Hematopoietic multipotent progenitor cell (in vitro differentiated cells): ENCODE measurements at regions not wholly inside any gene's neighbourhood (a gene's known extent, or its start where the extent isn't known, plus 50 kb on each side); places are given as distances from the start of the nearest gene placed in this dataset.

Source experiments
- DNase-seq, 3 donors: peaks; one replicate each; pipeline ENCODE4 v3.0.0-alpha.2; 2011 to 2015; ENCODE audit warnings: low read depth in 2 of 3, low spot score in 2 of 3

GRCh38 chr1:47551971-47552528 is 114.2 kb downstream of the FOXD2 start:
- no peak for DNase-seq

- no peak for DNase-seq
These were observed 116.2 kb downstream of the FOXD2 start for GRCh38 chr1:47554082-47554481.

DNA sequence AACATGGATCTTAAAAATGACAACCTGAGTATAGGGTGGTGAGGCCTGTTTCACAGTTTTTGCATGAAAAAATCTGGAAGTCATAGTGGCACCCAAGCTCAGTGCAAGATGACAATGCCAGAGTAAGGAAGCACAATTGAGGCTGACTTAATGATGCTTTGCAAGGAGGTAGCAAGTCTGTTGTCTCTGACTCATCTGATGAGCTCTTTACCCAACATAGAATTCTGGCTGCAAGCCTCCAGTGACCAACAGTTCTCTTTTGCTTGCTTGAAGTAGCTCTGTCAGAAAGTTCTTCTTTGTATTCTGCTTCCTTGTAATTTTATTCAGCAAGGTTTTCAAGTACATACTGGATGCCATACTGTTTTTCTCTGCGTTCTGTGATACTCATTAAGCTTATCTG is 117.1 kb downstream of the FOXD2 start:
- no peak for DNase-seq

DNA sequence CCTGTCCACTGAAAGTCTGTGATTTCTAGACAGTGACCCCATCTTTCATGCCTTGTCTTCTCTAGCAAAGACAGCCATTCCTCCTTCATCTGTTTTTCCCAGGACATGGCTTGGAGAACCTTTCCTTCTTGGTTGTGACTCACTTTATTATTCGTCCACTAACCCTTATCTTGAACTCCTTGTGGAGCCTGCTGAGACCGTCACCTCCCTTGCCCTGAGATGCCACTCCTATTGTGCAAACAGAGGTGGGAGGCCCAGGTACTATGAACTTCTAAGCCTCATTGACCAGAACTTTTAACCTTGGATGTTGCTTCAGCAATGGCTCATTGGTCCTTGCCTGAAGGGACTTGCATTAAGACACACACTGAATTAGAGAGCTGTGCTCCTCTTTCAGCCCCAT is 117.5 kb downstream of the FOXD2 start:
- no peak for DNase-seq

DNA sequence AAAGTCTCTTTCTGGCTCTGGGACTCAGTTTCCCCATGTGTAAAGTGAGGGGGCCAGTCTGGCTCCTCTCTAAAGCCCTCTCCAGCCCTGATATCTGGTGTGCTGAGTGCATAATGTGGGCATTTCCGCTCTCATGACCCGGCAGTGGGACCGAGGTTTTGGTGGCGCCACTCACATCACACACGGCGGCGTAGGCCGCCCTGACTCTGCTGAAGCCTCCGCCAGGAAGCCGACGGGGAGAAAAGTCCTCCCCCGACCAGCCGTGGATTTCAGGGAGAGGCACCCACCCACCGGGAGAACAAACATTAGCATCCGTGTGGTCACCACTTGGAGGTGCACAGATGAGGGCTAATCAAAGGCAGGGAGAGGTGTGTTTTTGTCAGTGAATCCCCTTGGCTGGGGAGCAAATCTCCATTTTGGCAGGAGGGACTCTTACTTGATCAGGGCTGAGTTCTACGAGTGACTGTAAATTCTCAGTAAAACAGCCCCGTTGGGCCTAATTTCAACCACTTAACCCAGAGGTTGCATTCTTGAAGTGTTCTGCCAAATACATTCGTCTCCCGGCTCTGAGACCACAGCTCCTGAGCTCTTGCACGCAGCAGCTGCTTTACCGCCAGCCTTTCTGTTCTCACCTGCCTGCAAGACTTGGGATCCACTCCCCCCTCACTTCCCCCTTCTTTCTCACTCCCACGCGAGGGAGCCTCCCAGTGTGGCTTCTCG is 118.2 kb downstream of the FOXD2 start:
- DNase-seq: no peak

DNA sequence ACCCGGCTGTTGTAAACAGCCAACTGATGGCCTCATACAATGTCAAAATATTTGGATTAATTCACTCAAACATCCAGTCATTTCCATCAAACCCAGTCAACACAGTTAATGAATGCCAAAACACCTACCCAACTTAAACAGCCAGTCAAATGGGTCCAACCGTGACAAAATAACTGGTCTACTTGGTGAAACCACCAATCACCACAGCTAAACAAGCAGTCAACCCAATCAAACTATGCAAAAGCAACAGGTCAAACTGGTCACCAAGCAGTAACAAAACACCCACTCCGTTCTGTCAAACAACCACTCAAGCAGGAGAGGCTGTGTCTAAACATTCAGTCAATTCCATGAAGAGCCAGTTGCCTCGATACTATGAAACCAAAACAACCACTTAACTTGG is 119.2 kb downstream of the FOXD2 start:
- no peak for DNase-seq

DNA sequence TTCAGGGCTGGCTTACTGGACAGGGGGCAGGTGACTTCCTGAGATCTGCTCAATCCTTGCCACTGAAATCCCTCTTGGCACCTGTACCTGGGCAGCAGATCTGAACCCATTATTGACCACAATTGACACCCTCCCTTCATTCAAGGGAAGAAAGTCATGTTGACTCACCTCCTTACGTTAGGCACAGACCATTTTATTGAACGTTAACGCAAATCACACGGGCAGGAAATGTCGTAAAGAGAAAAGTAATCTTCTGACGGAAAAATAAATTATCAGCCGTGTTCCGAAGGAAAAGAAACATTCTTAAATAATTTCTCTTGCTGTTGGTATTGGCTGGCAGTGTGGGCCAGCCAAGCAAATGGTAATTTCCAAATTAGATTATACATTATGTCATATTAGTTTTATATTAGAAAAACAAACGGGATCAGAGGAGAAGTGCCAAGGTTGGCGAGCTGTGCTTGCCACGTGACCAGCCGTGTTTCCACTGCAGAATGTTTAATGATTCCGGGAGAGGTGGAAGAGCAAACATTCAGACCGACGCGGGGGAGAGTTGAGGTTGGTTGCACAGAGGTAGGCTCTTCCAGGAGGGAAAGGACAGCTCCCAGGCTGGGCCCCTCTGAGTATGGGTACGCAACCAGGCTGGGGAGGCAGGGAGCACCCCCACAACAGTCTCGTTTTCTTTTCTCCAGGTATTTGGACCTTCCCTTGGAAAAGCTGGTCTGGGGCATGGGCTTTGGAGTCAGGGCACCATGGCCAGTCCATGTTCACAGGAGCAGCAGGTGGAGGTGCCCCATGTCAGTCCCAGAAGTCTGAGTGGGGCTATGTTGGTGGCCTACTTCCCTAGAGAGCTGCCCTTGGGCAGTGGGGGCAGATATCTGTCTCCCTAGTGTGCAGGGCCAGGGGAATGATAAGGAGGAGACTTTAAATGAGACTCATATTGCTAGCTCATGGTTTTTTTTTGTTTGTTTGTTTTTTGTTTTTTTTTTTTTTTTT is 121.1 kb downstream of the FOXD2 start:
- no peak for DNase-seq

- DNase-seq: no peak
These were observed 122.3 kb downstream of the FOXD2 start for GRCh38 chr1:47559944-47560695.

GRCh38 chr1:47561523-47562007 is 123.7 kb downstream of the FOXD2 start:
- no peak for DNase-seq

DNA sequence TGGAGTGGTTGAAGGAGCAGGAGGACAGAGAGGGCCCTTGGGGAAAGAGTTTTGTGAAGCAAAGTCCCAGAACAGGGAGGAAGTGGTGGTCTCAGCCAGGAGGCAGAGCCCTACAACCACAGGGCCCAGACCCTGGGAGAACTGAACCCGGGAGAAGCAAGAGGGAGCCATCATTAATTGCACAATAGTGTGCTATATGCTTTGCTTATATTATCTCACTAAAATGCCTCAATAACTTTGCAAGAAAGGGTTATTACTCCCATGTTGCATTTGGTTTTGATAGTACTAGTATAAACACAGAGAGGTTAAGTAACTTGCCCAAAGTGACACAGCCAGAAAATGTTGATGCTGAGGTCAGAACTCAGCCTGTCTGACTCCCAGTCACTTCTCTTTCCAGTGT is 124.3 kb downstream of the FOXD2 start:
- no peak for DNase-seq

GRCh38 chr1:47562799-47563198 is 125.0 kb downstream of the FOXD2 start:
- DNase-seq: peak in 1 of 3 donors; percentile 6

DNA sequence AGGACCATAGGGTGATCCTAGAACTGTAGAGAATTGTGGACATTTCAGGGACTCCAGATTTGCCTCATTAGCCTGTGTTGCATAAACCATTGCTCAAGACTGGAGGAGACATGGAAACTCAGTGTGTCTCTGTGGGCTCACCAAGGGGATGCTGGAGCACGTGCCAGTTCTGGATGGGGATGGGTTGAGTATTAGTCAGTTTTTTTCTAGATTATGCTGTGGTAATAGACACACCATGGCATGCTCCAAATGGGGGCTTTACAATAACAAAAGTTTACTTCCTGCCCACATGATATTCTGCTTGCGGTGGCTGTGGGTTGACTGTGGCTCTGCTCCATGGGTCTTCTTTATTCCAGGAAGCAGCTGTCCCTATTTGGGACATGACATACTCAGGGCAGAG is 125.4 kb downstream of the FOXD2 start:
- peak in 1 of 3 donors; percentile 33 for DNase-seq

GRCh38 chr1:47564570-47564969 is 126.7 kb downstream of the FOXD2 start:
- DNase-seq: no peak

GRCh38 chr1:47565092-47565491 is 127.2 kb downstream of the FOXD2 start:
- DNase-seq: no peak

DNA sequence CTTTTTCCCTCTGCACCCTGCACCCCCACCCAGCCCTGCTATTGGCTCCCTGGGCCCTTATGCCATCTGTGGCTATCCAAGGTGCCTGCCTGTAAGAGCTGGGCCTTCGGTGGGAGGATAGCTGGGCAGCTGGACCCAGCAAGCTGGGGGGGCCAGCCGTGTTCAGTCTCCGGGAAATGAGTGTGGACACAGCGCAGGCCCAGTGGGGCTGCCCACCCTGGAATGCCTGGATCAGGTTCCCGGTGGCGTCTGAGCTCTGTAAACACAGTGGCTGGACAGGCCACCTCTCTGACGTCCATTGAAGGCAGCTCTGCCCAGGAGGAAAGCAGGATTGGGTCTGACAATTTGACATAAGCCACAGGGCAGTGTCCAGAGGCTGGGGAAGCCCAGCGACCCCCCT is 127.8 kb downstream of the FOXD2 start:
- DNase-seq: no peak

- DNase-seq: no peak
These were observed 130.9 kb downstream of the FOXD2 start for GRCh38 chr1:47568763-47569162.

- no peak for DNase-seq
These were observed 131.4 kb downstream of the FOXD2 start for GRCh38 chr1:47569261-47569660.

DNA sequence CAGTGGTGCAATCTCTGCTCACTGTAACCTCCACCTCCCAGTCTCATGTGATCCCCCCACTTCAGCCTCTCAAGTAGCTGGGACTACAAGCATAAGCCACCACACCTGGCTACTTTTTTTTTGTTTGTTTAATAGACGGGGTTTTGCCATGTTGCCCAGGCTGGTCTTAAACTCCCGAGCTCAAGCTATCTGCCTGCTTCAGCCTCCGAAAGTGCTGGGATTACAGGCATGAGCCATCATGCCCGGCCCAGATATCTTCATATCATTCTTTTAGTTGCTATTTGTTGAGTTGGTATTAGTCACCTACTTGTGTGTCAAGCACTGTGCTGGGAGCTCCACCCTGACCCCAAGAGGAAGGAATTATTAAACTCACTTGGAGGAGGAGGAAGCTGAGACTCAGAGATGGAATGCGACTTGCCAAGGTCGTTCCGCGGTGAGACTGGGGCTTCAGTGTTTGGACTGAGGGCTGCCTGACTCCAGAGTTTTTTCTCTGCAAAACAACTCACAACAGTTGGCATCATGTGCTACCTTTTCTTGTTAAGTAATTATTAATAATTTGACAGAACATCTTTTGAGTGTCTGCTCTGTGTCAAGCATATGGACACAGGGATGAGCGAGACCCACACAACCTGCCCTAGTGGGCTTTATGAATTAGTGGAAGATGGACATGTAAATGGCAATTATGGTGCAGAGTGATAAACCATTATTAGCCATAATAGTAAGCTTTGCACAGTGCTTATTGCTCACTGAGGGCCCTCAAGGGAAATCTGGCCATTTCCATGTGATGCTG is 132.0 kb downstream of the FOXD2 start:
- DNase-seq: no peak

DNA sequence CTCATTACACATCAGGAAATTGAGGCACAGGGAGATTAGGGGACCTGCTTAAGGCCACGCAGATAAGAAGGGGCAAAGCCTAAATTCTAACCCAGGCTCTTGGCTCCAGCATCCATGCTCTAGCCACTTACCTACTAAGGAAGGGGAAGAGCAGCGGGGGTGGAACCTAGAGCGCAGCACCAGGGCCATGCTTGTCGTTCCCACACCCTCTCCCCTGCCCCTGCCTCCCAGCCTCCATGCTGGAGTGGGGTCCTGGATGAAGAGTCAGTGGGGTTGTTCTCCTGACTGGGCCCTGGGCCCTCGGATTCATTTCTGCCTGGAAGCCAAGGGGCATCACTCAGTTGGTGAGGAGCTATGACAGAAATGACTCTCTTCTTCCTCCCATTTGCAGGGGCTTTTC is 133.3 kb downstream of the FOXD2 start:
- no peak for DNase-seq

DNA sequence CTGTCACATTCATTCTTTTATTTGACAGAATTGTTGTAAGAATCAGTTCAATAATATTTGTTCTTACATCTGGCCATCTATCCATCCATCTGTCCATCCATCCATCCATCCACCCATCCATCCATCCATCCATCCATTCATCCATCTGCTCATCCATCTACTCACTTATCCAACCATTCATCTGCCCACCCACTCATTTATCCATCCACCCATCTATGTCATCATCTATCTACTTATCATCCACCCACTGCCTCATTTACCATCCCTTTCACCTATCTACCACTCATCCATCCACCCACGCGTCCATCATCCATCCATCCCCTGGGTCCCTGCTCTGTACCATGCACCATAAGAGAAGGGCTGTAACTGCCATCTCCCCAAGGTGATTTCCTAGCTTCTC is 134.1 kb downstream of the FOXD2 start:
- DNase-seq: no peak
